Testis (tissue), 2 donors: ENCODE measurements at regions not wholly inside any gene's neighbourhood (a gene's known extent, or its start where the extent isn't known, plus 50 kb on each side); places are given as distances from the start of the nearest gene placed in this dataset.

Experiments used
- CTCF ChIP-seq, 3 experiments: fragments of 450-650 bp in 2 of 3; fragments of 200-600 bp in 1 of 3; sonication (generic) in 1 of 3; IDR thresholded peaks; one replicate each; pipeline ENCODE4 v1.5.1; 2016 to 2019; ENCODE audit warnings: antibody characterized with exemption in 3 of 3, mild to moderate bottlenecking in 2 of 3, moderate library complexity in 1 of 3
- POLR2A ChIP-seq: fragments of 450-650 bp; IDR thresholded peaks from one replicate; pipeline ENCODE4 v1.6.1; 2017; ENCODE audit warnings: antibody characterized with exemption, mild to moderate bottlenecking, moderate library complexity

- no peak for TF ChIP-seq CTCF (IDR thresholded peaks at IDR 0.05)
- no peak for TF ChIP-seq POLR2A
Observed at GRCh38 chr9:106557996-106558667, 304.8 kb upstream of the ZNF462 start.
